GM23338 (cell line): ENCODE measurements at regions not wholly inside any gene's neighbourhood (a gene's known extent, or its start where the extent isn't known, plus 50 kb on each side); places are given as distances from the start of the nearest gene placed in this dataset.

Experiments
- CREB1 ChIP-seq: fragments of 250-450 bp; sonication (Bioruptor Pico); IDR thresholded peaks from 2 replicates; pipeline ENCODE4 v1.5.0; 2020; ENCODE audit warnings: low read depth, mild to moderate bottlenecking, moderate library complexity
- EZH2 ChIP-seq: fragments of 200-600 bp; sonication (generic); IDR thresholded peaks from one replicate; pipeline ENCODE4 v1.8.0; 2017; ENCODE audit warnings: antibody characterized with exemption, mild to moderate bottlenecking, low read depth; ENCODE audit not compliant: unreplicated experiment
- EZH2phosphoT487 ChIP-seq: fragments of 200-600 bp; sonication (generic); IDR thresholded peaks from one replicate; pipeline ENCODE4 v1.8.1; 2018; ENCODE audit warnings: antibody characterized with exemption; ENCODE audit not compliant: unreplicated experiment
- JUNB ChIP-seq: IDR thresholded peaks from one replicate; pipeline ENCODE4 v1.6.1; 2016; ENCODE audit warnings: antibody characterized with exemption; ENCODE audit not compliant: unreplicated experiment
- NANOG ChIP-seq: IDR thresholded peaks from 2 replicates; pipeline ENCODE4 v1.6.1; 2016; ENCODE audit warnings: antibody characterized with exemption, borderline replicate concordance
- POLR2AphosphoS5 ChIP-seq: IDR thresholded peaks from 2 replicates; pipeline ENCODE4 v1.6.1; 2016; ENCODE audit warnings: antibody characterized with exemption, low read depth
- STAT1 ChIP-seq: IDR thresholded peaks from one replicate; pipeline ENCODE4 v1.6.1; 2016; ENCODE audit warnings: antibody characterized with exemption; ENCODE audit not compliant: unreplicated experiment
- ZNF114 ChIP-seq: fragments of 250-450 bp; sonication (Bioruptor Pico); IDR thresholded peaks from 2 replicates; pipeline ENCODE4 v1.5.0; 2020; ENCODE audit warnings: mild to moderate bottlenecking, moderate library complexity
- ZNF331 ChIP-seq: fragments of 250-450 bp; sonication (Bioruptor Pico); IDR thresholded peaks from 2 replicates; pipeline ENCODE4 v1.5.0; 2020; ENCODE audit warnings: low read depth, mild to moderate bottlenecking, moderate library complexity
- TF ChIP-seq, protein P1 (sequence below), 2 experiments: fragments of 200-600 bp in 1 of 2; sonication (generic) in 1 of 2; conservative IDR thresholded peaks; 2 replicates each; pipeline versions ENCODE4 v1.5.1 to v1.6.1; 2016 to 2017; ENCODE audit warnings: antibody characterized with exemption in 2 of 2, low read depth in 2 of 2, mild to moderate bottlenecking in 2 of 2, moderate library complexity in 1 of 2
- TF ChIP-seq, protein P2 (sequence below): IDR thresholded peaks from one replicate; pipeline ENCODE4 v1.6.1; 2018; ENCODE audit warnings: antibody characterized with exemption; ENCODE audit not compliant: unreplicated experiment
- TF ChIP-seq, protein P3 (sequence below): fragments of 250-450 bp; sonication (Bioruptor Pico); IDR thresholded peaks from 2 replicates; pipeline ENCODE4 v1.5.0; 2020; ENCODE audit warnings: mild to moderate bottlenecking, moderate library complexity

GRCh38 chr4:16387448-16387847, 161.2 kb upstream of the TAPT1 start:
- no peak for TF ChIP-seq POLR2AphosphoS5
- TF ChIP-seq EZH2, result no peak
- TF ChIP-seq, protein P1, sequence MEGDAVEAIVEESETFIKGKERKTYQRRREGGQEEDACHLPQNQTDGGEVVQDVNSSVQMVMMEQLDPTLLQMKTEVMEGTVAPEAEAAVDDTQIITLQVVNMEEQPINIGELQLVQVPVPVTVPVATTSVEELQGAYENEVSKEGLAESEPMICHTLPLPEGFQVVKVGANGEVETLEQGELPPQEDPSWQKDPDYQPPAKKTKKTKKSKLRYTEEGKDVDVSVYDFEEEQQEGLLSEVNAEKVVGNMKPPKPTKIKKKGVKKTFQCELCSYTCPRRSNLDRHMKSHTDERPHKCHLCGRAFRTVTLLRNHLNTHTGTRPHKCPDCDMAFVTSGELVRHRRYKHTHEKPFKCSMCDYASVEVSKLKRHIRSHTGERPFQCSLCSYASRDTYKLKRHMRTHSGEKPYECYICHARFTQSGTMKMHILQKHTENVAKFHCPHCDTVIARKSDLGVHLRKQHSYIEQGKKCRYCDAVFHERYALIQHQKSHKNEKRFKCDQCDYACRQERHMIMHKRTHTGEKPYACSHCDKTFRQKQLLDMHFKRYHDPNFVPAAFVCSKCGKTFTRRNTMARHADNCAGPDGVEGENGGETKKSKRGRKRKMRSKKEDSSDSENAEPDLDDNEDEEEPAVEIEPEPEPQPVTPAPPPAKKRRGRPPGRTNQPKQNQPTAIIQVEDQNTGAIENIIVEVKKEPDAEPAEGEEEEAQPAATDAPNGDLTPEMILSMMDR (conservative IDR thresholded peaks at IDR 0.05; ENCODE audit: low read depth in 2 of 2), result no peak
- TF ChIP-seq, protein P2, sequence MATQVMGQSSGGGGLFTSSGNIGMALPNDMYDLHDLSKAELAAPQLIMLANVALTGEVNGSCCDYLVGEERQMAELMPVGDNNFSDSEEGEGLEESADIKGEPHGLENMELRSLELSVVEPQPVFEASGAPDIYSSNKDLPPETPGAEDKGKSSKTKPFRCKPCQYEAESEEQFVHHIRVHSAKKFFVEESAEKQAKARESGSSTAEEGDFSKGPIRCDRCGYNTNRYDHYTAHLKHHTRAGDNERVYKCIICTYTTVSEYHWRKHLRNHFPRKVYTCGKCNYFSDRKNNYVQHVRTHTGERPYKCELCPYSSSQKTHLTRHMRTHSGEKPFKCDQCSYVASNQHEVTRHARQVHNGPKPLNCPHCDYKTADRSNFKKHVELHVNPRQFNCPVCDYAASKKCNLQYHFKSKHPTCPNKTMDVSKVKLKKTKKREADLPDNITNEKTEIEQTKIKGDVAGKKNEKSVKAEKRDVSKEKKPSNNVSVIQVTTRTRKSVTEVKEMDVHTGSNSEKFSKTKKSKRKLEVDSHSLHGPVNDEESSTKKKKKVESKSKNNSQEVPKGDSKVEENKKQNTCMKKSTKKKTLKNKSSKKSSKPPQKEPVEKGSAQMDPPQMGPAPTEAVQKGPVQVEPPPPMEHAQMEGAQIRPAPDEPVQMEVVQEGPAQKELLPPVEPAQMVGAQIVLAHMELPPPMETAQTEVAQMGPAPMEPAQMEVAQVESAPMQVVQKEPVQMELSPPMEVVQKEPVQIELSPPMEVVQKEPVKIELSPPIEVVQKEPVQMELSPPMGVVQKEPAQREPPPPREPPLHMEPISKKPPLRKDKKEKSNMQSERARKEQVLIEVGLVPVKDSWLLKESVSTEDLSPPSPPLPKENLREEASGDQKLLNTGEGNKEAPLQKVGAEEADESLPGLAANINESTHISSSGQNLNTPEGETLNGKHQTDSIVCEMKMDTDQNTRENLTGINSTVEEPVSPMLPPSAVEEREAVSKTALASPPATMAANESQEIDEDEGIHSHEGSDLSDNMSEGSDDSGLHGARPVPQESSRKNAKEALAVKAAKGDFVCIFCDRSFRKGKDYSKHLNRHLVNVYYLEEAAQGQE, result no peak
- no peak for TF ChIP-seq JUNB
- TF ChIP-seq CREB1 (CRISPR knock-in tag), result no peak
- no peak for TF ChIP-seq NANOG
- TF ChIP-seq ZNF114 (CRISPR knock-in tag), result no peak
- no peak for TF ChIP-seq EZH2phosphoT487
- no peak for TF ChIP-seq ZNF331 (CRISPR knock-in tag)
- TF ChIP-seq STAT1, result no peak
- TF ChIP-seq, protein P3, sequence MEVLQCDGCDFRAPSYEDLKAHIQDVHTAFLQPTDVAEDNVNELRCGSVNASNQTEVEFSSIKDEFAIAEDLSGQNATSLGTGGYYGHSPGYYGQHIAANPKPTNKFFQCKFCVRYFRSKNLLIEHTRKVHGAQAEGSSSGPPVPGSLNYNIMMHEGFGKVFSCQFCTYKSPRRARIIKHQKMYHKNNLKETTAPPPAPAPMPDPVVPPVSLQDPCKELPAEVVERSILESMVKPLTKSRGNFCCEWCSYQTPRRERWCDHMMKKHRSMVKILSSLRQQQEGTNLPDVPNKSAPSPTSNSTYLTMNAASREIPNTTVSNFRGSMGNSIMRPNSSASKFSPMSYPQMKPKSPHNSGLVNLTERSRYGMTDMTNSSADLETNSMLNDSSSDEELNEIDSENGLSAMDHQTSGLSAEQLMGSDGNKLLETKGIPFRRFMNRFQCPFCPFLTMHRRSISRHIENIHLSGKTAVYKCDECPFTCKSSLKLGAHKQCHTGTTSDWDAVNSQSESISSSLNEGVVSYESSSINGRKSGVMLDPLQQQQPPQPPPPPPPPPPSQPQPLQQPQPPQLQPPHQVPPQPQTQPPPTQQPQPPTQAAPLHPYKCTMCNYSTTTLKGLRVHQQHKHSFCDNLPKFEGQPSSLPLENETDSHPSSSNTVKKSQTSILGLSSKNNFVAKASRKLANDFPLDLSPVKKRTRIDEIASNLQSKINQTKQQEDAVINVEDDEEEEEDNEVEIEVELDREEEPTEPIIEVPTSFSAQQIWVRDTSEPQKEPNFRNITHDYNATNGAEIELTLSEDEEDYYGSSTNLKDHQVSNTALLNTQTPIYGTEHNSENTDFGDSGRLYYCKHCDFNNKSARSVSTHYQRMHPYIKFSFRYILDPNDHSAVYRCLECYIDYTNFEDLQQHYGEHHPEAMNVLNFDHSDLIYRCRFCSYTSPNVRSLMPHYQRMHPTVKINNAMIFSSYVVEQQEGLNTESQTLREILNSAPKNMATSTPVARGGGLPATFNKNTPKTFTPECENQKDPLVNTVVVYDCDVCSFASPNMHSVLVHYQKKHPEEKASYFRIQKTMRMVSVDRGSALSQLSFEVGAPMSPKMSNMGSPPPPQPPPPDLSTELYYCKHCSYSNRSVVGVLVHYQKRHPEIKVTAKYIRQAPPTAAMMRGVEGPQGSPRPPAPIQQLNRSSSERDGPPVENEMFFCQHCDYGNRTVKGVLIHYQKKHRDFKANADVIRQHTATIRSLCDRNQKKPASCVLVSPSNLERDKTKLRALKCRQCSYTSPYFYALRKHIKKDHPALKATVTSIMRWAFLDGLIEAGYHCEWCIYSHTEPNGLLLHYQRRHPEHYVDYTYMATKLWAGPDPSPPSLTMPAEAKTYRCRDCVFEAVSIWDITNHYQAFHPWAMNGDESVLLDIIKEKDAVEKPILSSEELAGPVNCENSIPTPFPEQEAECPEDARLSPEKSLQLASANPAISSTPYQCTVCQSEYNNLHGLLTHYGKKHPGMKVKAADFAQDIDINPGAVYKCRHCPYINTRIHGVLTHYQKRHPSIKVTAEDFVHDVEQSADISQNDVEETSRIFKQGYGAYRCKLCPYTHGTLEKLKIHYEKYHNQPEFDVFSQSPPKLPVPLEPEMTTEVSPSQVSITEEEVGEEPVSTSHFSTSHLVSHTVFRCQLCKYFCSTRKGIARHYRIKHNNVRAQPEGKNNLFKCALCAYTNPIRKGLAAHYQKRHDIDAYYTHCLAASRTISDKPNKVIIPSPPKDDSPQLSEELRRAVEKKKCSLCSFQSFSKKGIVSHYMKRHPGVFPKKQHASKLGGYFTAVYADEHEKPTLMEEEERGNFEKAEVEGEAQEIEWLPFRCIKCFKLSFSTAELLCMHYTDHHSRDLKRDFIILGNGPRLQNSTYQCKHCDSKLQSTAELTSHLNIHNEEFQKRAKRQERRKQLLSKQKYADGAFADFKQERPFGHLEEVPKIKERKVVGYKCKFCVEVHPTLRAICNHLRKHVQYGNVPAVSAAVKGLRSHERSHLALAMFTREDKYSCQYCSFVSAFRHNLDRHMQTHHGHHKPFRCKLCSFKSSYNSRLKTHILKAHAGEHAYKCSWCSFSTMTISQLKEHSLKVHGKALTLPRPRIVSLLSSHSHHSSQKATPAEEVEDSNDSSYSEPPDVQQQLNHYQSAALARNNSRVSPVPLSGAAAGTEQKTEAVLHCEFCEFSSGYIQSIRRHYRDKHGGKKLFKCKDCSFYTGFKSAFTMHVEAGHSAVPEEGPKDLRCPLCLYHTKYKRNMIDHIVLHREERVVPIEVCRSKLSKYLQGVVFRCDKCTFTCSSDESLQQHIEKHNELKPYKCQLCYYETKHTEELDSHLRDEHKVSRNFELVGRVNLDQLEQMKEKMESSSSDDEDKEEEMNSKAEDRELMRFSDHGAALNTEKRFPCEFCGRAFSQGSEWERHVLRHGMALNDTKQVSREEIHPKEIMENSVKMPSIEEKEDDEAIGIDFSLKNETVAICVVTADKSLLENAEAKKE (CRISPR knock-in tag), result no peak
